CD4-positive, alpha-beta T cell treated with Interleukin-10 for 1 hour (primary cell): ENCODE measurements at regions not wholly inside any gene's neighbourhood (a gene's known extent, or its start where the extent isn't known, plus 50 kb on each side); places are given as distances from the start of the nearest gene placed in this dataset.
"Not testable (repeated sequence)": the region's sequence is repeated elsewhere in the genome, so short reads cannot be mapped to it uniquely, and the experiment has no call there.

Experiments
- DNase-seq: peaks from one replicate; pipeline ENCODE4 v3.0.0-alpha.2; 2020

DNA sequence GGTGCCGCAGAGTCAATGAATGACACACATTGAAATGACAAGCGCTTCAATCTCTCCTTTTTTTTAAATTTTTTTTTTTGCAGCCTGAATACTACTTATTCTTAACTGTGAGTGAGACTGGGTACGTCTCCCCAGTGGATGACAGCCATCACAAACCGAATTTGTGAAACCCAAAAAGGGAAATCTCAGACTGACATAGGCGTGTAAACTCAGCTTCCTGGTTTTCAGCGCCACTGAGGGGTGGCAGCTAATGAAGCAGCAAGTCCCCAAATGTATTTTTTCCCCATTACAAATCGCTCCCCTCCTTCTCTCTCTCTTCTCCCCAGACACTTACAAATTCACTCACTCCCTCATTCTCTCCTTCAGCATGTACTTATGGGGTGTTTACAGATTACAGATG, 196.0 kb downstream of the MAF start:
- no peak for DNase-seq

DNA sequence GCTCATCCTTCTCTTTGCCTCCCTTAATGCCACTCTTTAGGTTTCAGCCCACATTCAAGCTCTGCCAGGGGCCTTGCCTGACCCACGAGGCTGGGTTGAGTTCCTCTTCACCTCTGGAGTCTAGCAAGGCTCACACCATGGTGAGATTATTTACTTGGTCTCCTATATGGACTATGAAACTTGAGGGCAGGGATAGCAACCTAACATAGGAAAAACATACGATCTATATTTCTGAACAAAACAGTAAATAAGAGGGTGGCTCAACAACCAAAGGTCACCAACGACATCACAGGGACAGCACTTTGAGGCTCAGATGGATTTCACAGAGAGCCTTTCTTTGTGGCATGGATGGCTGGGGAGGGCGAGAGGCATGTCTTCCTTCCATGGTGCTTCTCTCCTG, 197.0 kb downstream of the MAF start:
- no peak for DNase-seq

DNA sequence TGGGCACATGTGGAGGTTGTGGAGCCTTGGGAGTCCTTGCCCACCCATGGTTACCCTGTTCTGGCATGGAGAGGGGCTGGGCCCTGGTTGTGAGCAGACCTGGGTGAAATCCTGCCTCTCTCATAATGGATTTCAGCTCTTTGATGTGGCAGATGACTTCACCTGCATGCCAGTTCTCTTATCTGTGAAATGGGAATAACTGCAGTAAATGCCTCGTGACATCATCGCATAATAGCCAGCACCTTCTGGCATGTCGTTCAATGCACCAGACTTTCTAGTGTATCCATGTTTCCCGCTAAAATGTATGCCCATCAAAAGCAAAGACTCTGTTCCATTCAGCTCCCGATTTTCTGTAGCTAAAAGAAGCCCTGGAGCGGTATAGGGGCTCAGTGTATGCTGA, 197.6 kb downstream of the MAF start:
- DNase-seq, result no peak

DNA sequence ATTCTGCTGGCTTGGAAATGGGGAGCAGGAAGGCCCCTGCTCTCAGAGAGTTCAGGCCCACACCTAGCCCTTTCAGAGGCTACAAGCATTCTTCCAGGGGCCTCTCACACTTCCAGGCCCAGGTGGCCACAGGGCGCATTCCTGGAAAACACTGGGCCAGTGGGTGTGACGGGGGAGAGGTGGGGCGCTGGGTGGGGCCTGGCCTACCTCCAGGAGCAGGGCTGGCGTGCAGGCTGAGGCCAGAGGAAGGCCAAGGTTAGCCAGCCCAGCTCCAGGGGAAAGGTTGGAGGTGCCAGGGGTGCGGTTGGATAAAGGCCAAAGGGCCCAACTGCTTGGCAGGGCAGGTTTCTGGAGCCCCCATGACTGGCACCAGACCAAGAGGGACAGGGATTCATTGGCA, 198.2 kb downstream of the MAF start:
- DNase-seq, result no peak

DNA sequence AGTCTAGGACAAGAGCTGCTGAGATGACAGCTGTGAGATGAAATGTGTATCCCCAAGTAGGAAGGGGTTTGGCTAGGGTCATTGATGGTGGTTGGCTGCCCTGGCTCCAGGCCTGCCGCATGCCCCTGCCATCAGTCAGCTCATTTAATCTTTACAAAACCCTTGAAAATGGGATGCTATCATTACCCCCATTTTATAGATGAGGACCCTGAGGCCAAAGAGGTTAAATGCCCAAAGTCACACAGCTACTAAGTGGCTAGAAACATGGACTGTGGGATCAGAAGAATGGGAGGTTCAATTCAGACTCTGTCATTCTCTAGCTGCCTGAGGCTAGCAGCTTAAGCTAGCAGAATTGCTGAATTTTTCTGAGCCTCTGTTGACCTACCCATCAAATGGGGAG, 198.8 kb downstream of the MAF start:
- no peak for DNase-seq

DNA sequence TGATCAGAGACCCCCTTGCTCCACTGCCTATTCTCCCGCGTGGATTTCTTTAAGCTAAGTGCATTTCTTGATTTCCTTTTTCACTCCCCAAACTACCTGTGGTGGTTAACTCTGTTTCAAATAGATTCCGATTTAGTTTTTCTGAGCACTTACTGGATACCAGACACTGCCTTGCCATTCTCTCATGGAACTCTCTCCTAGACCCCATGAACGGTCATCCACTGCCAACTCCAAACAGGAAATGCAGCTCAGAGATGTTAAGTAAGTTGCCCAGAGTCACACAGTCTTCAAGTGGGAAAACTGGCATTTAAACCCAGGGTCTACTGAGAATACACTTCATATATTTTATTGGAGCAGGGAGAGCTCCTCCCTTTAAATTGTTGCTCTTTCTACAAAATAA, 199.4 kb downstream of the MAF start:
- no peak for DNase-seq

DNA sequence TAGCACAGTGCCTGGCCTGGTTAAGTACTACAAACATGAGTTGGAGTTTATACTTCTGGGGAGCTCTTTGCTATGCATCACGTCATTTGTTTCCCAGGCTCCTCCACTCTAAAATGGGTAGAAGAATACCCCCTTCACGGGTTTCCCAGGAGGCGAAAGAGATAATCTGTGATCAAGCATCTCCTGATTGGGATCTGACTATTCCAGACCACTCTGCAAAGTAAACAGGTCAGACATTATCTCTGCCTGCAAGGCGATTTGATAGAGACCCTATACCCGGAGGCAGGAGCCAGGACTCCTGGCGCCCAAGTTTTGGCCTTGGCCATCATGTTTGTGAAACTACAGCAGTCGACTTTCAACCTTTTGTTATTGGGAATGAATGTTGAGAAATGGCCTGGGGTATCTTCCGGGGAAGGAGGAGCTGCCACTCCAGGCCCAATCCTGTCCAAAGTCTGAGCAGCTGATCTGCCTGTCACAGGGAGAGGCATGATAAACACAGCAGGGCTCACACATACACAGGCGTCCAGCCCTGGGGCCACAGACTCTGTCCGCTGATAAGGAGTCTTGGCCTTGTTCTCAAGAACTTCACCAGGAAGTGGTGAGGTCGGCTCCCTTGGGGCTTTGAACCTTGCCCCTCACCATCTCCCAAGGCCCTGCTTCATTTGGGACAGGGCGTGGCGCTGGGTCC, 199.9 kb downstream of the MAF start:
- DNase-seq, result no peak

DNA sequence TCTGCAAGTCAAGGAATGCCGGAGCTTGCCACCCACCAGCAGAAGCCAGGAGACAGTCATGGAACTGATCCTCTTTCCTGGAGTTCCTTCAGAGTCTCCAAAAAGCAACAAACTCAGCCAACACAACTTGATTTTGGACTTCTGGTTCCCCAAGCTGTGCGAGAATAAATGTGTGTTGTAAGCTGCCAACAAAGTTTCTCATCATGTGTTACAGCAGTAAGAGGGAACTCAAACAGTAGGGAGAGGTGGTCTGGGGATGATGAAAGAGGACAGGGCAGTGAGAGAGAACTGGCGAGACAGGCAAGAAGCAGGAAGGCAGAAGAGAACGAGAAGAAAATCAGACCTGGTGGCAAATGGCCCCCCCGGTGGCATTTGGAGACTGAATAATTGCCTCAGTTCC, 204.9 kb downstream of the MAF start:
- DNase-seq, result no peak

DNA sequence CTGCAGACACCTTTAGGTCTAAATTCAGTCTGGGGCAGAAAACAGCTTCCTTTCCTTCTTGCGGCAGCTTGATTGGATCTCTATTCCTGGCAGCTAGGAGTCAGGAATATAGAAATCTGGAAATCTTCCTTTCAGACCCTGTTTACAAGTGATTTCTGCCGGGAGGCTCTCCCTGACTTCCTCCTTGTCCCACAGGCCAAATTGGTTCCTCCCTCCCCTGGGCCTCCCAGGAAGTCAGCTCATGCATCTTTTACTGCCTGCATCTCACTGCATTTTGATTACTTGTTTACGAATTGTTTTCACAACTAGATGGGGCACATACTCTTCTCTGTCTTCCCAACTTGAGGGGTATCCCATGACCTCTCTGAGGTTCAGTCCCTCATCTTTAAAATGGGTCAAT, 206.3 kb downstream of the MAF start:
- DNase-seq, result no peak

DNA sequence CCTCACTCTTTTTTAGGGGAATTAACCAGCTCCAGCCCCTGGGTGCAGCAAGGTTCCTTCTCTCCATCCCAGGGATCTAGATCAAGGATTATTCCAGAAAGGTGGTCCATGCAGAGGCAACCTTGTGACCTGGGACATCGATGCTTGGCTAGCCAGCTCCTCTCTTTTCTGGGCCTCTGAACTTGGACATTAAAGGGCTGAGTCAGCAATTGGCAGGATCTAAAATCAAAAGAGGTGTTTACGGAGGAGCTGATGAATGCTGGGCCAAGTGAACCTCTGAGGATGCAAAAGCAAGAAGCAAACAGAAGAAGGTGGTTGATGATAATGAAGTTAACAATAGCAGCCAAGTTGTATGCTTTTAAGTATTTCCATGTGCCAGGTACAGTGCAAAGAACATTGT, 207.0 kb downstream of the MAF start:
- DNase-seq, result no peak

DNA sequence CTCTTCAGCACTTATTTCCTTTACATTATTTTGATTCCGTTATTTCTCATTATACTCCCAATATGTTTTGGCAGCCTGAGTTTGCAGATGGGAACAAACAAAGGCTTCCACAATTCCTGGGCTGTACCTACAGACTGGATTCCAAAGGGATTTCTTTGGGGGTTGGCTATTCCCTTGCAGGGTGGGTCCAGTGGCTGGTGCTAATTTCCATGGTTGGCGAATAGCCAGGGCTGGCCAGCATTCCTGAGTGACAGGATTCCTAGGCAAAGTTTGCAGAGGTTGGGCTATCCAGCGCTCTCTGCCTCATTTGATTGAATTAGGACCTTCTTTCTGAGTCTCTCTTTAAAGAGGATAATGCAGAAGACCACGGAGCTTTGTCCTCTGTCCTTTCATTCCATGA, 207.4 kb downstream of the MAF start:
- DNase-seq, result no peak

DNA sequence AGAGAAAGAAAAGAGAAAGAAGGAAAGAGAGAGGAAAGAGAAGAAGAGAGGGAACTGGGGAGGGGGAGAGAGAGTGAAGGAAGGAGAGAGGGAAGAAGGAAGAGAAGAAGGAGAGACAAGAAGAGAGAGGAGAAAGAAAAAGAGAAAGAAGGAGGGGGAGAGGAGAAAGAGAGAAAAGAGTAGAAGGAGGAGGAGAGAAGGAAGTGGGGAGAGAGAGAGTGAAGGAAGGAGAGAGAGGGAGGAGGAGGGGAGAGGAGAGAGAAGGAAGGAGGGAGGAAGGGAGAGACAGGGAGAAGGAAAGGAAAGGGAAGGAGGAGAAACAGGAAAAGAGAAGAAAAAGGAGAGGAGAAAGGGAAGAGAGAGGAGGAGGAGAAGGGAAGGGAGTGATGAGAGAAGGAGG, 208.5 kb downstream of the MAF start:
- DNase-seq, result no peak

DNA sequence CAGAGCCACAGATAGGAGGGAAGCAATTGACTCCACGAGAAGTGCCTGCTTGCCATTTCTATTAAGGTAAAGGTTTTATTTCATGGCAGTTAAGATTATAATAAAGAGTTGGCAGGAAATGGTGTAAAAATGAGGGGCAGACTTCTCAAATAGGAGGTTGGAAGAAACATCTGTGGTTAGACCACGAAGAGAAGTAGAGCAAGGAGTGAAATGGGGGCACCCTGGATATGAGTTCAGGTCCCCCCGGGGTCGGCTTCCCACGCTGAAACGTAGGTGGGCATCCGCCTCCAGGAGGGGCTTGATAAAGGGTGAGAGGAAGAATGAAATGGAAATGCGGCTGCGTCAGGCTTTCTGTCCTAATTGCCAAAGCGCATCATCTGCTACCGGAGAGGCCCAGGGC, 209.1 kb downstream of the MAF start:
- DNase-seq, result no peak

DNA sequence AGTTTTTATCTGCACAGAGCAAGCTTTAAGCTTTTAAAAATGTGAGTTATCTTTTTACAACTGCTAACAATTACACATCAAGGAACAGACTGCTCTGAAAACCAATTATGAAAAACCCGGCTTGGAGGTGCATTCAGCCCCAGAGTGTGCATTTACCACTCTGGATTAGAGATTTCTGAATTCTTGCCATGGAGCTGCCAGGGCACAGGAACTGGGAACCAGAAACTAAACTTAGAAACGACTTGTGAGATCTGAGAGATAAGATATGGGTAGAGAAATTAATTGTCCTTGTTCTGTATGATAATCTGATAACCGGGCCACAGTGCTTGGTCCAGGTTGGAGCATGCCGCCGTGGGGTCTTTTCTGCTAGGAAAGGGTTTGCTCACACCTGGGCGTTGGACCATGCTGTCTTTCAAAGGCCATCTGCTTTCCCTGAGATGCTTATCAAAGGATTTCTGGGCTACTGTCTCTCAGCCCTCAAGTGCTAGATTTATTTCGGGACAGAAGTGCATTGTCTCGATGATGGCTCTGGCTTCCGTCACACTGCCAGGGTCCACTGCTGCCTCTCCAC, 210.0 kb downstream of the MAF start:
- DNase-seq, result no peak

DNA sequence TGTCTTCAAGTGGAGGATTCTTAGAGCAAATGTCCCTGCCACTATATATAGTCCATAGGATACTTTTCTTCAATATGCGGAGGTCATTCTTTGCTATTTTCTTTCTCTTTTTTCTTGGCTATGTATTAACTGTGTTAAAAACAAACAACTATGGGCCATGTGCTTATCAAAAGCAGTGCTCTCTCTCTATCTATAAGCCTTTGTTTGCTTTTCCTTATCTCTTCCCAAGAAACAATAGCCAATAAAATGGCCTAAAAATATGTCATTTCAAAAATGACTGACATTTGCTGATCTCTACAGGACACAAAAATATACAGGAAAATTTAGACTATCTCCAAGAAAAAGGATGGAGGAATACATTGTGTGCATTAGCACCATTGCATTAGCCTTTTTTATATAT, 212.1 kb downstream of the MAF start:
- no peak for DNase-seq

DNA sequence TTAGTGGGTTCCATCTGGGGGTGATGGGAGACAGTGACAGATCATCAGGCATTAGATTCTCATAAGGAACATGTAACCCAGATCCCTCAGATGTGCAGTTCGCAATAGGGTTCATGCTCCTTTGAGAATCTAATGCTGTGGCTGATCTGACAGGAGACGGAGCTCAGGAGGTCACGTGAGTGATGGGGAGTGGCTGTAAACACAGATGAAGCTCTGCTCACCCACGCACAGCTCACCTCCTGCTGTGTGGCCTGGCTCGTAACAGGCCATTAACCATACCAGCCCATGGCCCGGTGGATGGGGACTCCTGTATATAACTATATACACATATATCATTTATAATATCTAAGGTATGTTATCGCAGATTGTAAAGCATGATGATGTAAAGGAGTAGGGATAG, 214.2 kb downstream of the MAF start:
- DNase-seq, result no peak

DNA sequence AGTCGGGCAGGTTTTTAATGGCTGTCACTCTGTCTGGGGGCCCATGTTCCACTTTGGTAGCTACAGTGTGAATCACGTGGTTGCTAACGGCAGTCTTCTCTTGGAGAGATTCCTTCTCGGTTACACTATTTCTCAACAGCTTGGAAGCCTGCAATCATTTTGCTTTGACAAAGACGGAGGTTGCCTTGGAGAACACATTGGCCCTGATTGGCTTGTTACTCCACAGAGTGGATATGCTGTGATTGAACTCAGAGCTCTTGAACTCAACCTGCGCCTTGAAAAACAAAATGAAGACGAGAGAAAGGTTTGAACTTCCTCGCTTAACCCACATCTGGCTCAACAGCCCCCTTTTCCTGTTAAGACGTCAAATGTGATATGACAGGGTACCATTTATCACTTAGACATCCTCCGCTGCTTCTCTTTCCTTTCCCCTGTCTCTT, 218.9 kb downstream of the MAF start:
- peak; percentile 45 for DNase-seq

DNA sequence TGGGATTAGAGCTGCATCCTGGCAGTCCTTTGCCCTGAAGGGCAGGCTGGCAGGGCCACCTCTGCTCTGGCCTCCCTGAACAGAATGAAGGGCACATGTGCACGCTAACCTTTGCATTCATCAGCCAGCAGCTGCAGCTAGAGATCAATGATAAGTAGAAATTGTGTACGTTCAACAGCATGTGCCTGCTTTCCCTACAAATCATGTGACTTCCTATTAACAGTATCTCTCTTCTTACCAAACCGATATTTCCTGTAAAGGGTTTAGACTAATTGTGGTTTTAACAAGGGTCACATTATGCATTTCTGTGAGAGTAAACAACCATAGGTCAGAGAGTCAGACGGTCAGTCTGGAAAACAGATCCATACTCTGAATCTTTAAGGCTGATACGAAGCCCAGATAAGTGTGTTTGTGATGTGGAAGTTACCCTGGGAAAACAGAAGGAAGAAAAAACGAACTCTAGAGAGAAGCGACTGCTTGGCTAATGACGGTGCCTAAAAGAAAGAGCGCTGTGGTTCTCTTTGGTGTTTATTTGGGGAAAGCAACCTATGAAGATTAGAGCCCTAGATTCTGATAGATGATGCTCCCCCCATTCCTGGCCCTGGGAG, 219.4 kb downstream of the MAF start:
- peak; percentile 65 for DNase-seq

DNA sequence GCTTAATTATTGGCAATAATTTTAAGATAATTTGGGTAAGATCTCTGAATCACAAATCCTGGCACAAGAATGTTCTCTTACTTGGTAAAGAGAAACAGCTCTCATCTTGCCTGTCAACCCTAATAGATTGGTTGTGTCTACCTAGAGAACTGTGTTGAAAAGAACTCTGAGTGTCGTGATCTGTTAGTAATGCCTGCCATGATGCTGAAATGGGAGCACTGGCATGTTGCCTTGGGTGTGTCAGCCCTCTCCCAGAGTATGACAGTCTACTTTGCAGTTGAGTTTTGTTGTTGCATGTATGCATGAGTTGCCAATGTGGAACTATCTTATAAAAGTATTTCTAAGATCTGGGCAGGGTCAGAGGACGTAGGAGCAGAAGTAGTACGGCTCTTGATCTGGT, 221.4 kb downstream of the MAF start:
- no peak for DNase-seq

DNA sequence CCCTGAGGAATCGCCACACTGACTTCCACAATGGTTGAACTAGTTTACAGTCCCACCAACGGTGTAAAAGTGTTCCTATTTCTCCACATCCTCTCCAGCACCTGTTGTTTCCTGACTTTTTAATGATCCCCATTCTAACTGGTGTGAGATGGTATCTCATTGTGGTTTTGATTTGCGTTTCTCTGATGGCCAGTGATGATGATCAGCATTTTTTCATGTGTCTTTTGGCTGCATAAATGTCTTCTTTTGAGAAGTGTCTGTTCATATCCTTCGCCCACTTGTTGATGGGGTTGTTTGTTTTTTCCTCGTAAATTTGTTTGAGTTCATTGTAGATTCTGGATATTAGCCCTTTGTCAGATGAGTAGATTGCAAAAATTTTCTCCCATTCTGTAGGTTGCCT, 223.5 kb downstream of the MAF start:
- not testable (repeated sequence) for DNase-seq

DNA sequence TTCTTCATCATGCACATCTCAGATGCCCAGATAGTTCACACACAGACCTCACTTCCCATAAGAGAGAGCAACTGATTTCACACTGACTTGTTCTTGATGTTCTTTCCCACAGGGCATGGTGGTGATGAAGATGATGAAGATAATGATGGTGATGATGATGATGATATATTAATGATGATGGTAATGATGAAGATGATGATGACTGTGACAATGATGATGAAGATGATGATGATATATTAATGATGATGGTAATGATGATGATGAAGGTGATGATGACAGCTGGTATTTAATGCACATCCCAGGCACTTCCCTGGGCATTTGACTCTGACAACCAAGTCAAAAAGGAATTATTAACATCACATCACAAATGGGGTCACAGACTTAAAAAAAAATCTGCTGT, 225.2 kb downstream of the MAF start:
- no peak for DNase-seq

DNA sequence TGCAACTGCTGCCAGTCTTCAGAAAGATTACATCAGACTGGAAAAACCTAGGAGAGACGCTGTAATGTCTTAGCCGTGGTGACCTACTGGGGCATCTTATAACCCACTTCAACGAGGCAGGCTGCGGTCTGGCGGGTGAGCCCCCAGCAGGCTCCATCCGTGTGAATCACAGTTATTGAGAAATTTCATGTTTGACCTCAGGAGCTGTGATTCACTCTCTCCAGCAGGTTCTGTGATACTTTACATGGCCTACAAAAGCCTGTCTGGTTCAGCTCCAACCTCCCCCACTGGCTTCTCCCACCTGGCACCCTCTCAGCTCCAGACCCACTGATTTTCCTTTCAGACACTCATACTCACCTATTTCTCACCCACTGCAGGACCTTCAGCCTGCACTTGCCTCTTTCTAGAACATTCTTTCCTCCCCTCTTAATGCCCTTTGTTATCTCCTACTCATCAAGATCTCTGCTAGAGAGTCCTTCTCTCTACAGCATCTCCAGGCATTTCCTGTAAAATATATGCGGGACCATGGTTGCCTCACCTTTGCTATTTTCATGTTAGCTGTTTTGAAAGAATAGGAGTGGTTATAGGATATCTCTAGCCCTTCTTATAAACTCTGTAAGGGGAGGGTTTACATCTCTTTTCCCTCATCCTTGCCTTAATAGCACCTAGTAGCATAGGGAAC, 227.9 kb downstream of the MAF start:
- peak; percentile 24 for DNase-seq

DNA sequence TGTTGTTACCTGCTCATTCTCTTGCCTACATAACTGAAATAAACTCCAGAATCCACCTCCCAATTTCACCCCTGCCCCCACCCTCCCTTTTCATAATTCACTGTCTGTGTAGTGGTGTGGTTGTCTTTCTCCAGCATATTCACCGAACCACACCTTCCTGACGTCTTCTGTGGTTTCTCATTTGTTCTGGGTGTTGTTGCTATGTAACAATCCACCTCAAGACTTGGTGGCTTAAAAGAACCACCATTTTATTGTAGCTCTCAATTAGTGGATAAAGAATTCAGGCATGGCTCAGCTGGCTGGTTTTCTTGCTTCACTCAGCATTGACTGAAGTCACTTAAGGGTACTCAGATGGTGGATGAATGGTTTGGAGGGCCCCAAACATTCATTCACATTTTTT, 229.8 kb downstream of the MAF start:
- DNase-seq, result peak; percentile 58

DNA sequence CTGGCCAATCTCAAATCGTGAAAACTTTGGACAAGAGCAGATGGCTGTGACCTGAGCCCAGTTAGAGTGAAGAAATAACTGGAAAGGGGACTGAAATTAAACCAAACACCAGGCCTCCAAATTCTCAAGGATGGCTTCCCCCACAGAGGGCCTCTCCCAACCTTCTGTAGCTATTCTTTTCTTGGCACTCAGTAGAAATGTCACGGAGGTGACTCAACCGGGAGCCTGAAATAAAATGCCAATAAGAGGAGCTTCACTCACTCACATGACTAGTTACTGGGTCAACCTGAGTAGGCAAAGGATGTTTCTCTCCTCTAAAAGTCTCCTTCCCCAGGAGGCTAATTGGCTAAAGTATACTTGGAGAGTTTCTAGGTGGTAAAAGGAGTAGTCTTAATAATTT, 230.7 kb downstream of the MAF start:
- DNase-seq, result no peak
